Activated naive CD4-positive, alpha-beta T cell (primary cell): ENCODE measurements at regions not wholly inside any gene's neighbourhood (a gene's known extent, or its start where the extent isn't known, plus 50 kb on each side); places are given as distances from the start of the nearest gene placed in this dataset.
"Not testable (repeated sequence)": the region's sequence is repeated elsewhere in the genome, so short reads cannot be mapped to it uniquely, and the experiment has no call there.

ENCODE experiments used
- DNase-seq, 4 experiments: peaks; one replicate each; lab custom pipeline; 2025; lab: John Stamatoyannopoulos, UW

DNA sequence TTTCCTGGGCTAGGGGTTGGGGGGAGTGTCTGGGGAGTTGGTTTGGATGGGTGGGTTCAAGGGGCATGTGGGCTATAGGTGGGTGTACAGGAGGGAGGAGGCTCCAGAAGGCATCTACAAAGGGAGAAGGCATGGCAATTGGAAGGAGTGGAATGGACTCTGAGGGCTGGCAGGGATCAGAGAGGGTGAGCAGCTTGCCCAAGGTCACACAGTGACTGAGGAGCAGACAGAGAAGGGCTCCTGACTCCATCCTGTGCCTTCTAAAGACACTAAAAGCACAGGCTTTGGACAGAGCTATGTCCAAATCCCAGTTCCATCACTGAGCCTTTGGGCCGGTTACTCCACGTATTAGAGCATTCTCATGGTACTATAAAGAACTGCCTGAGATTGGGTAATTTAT is 151.8 kb downstream of the PTPRU start:
- no peak for DNase-seq

DNA sequence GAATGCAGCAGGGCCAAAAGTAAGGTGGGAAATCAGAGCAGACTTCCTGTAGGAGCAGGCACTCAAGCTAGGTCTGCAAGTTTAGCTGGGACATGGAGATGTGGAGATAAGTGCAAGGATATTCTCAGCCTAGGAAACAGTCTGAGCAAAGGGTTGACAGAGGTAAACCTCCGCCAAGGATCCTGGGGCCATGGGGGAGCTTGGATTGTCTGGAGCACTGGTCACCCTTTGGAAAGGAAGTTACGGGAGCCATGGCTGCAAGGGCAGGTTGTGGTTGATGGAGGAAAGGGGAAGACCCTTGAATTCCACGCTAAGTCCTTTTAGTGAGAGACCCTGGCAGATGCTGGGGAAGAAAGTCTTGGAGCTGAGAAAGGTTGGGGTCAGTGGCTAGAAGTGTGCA is 150.9 kb downstream of the PTPRU start:
- DNase-seq = no peak

- DNase-seq = not testable (repeated sequence)
Observed at GRCh38 chr1:29386453-29386852, 150.1 kb downstream of the PTPRU start.

GRCh38 chr1:29385966-29386365 is 149.6 kb downstream of the PTPRU start:
- DNase-seq = no peak

GRCh38 chr1:29384496-29385015 is 148.2 kb downstream of the PTPRU start:
- no peak for DNase-seq

- DNase-seq = no peak
Observed at GRCh38 chr1:29383746-29384371, 147.5 kb downstream of the PTPRU start.

GRCh38 chr1:29382851-29383745 is 146.8 kb downstream of the PTPRU start:
- no peak for DNase-seq

GRCh38 chr1:29381426-29381825 is 145.1 kb downstream of the PTPRU start:
- no peak for DNase-seq

GRCh38 chr1:29380532-29380931 is 144.2 kb downstream of the PTPRU start:
- DNase-seq = no peak

DNA sequence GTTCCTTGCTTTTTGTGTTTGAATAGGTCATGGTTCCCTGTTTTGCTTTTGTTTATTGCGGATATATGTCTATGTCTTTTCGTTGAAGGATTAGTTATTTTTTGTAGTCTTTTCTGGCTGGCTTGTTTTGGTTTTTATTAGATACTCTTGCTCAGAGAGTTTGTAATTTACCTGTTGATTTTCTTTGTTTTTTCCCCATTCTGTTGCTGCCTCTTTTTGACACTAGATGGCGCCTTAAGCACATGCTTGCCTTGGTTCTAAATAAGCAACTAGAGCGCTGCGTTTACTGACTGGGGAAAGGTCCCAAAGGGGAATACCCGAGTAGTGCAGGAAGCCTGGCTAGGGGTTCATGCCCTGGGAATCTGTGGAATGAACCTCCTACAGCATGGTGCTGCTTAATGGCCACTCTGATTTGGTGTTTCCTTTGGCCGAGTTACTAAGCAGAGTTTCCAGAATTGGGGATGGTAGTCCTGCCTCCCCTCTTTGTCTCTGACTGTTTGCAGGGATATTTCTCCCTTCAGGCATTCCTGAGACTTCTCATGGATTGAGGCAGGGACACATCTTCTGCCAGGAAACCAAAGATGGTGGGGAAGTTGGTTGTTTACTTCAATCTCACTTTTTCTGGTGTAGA is 143.2 kb downstream of the PTPRU start:
- DNase-seq = no peak
